H1 (cell line): ENCODE measurements at regions not wholly inside any gene's neighbourhood (a gene's known extent, or its start where the extent isn't known, plus 50 kb on each side); places are given as distances from the start of the nearest gene placed in this dataset.

Experiments used
- CTCF ChIA-PET: fragments of 300-600 bp; sonication (Branson Sonifier 250); formaldehyde crosslinking; loops from one replicate; lab custom pipeline; 2021; ENCODE audit not compliant: partially characterized antibody; lab: Charles Lee
- POLR2A ChIA-PET: fragments of 300-600 bp; sonication (Branson Sonifier 250); formaldehyde crosslinking; loops from one replicate; lab custom pipeline; 2021; ENCODE audit warnings: inconsistent platforms; ENCODE audit not compliant: partially characterized antibody; lab: Charles Lee
- DNase-seq, 2 experiments: peaks; one replicate each; pipeline versions ENCODE4 v3.0.0 to v3.0.0-alpha.2; 2010 to 2022; ENCODE audit warnings: low spot score in 2 of 2, low read depth in 1 of 2, mixed read lengths in 1 of 2
- FAIRE-seq: peaks from 2 replicates; lab custom pipeline; 2011; peaks lifted over from hg19 to GRCh38; lab: Jason Lieb, UNC
- H2AFZ ChIP-seq: 2 replicates; pipeline ENCODE4 v1.8.1; 2012; ENCODE audit warnings: low read length, inconsistent platforms
- H2AK5ac ChIP-seq: 2 replicates; pipeline ENCODE4 v1.6.1; 2013; ENCODE audit warnings: low read depth, low read length
- H2BK120ac ChIP-seq: replicated peaks from 2 replicates; pipeline ENCODE3; 2013; ENCODE audit warnings: low read depth, low read length, inconsistent platforms
- H2BK12ac ChIP-seq: 2 replicates; pipeline ENCODE4 v1.6.1; 2013; ENCODE audit warnings: low read depth, low read length
- H2BK15ac ChIP-seq: 2 replicates; pipeline ENCODE4 v1.6.1; 2013; ENCODE audit warnings: low read length
- H2BK20ac ChIP-seq: 2 replicates; pipeline ENCODE4 v1.6.1; 2013; ENCODE audit warnings: low read length
- H2BK5ac ChIP-seq: 2 replicates; pipeline ENCODE4 v1.6.1; 2013; ENCODE audit warnings: low read depth, low read length
- H3K14ac ChIP-seq: 2 replicates; pipeline ENCODE4 v1.6.1; 2013; ENCODE audit warnings: inconsistent platforms; ENCODE audit not compliant: insufficient read length
- H3K18ac ChIP-seq: 2 replicates; pipeline ENCODE4 v1.6.1; 2013; ENCODE audit warnings: low read length; ENCODE audit errors: extremely low read depth
- H3K23ac ChIP-seq: 2 replicates; pipeline ENCODE4 v1.6.1; 2013; ENCODE audit warnings: inconsistent platforms; ENCODE audit not compliant: insufficient read length
- H3K23me2 ChIP-seq: 2 replicates; pipeline ENCODE4 v1.6.1; 2013; ENCODE audit warnings: low read depth, low read length
- H3K27ac ChIP-seq: 2 replicates; pipeline ENCODE4 v1.6.1; 2011; ENCODE audit warnings: low read depth, low read length, inconsistent platforms
- H3K27me3 ChIP-seq, 4 experiments: replicated peaks in 1 of 4; 1 replicate in 1 of 4; 2 replicates in 3 of 4; pipeline versions ENCODE4 v1.6.1 to v1.8.1; 2011 to 2013; ENCODE audit warnings: low read length in 3 of 4, mild to moderate bottlenecking in 3 of 4, inconsistent platforms in 2 of 4, mixed read lengths in 2 of 4, moderate library complexity in 1 of 4; ENCODE audit not compliant: control insufficient read depth in 3 of 4, insufficient read depth in 3 of 4; ENCODE audit errors: extremely low read depth in 1 of 4
- H3K36me3 ChIP-seq, 4 experiments: 2 replicates each; pipeline versions ENCODE4 v1.6.1 to v1.8.1; 2011 to 2013; ENCODE audit warnings: mild to moderate bottlenecking in 4 of 4, low read length in 3 of 4, moderate library complexity in 2 of 4, control low read depth in 1 of 4, inconsistent platforms in 1 of 4; ENCODE audit not compliant: insufficient read depth in 4 of 4, control insufficient read depth in 2 of 4
- H3K4ac ChIP-seq: replicated peaks from 2 replicates; pipeline ENCODE3; 2013; ENCODE audit warnings: low read length, low read depth, mixed read lengths, inconsistent platforms; ENCODE audit not compliant: insufficient read length
- H3K4me1 ChIP-seq, 4 experiments: replicated peaks in 1 of 4; 1 replicate in 1 of 4; 2 replicates in 3 of 4; pipeline versions ENCODE4 v1.6.1 to v1.8.1; 2011 to 2013; ENCODE audit warnings: low read length in 3 of 4, inconsistent platforms in 2 of 4, mixed read lengths in 1 of 4; ENCODE audit not compliant: insufficient read depth in 4 of 4, control insufficient read depth in 3 of 4
- H3K4me2 ChIP-seq, 2 experiments: 2 replicates each; pipeline versions ENCODE4 v1.6.1 to v1.8.1; 2011 to 2013; ENCODE audit warnings: low read depth in 2 of 2, low read length in 2 of 2, control low read depth in 1 of 2, inconsistent platforms in 1 of 2, mild to moderate bottlenecking in 1 of 2; ENCODE audit not compliant: insufficient read depth in 1 of 2
- H3K4me3 ChIP-seq, 4 experiments: fragments of 200-600, 300-600 bp in 1 of 4; sonication (generic), shearing (Covaris generic), sonication (Bioruptor Twin) in 1 of 4; 2 replicates each; pipeline versions ENCODE4 v1.5.1 to v1.8.1; 2011 to 2016; ENCODE audit warnings: low read length in 4 of 4, low read depth in 3 of 4, control low read depth in 2 of 4, inconsistent platforms in 2 of 4, mild to moderate bottlenecking in 2 of 4, mixed read lengths in 1 of 4, moderate library complexity in 1 of 4; ENCODE audit not compliant: insufficient read depth in 2 of 4; ENCODE audit errors: extremely low read depth in 1 of 4
- H3K56ac ChIP-seq: replicated peaks from 2 replicates; pipeline ENCODE3; 2013; ENCODE audit warnings: low read depth, mild to moderate bottlenecking, mixed read lengths, low read length, inconsistent platforms; ENCODE audit not compliant: insufficient read length
- H3K79me1 ChIP-seq: 2 replicates; pipeline ENCODE4 v1.6.1; 2013; ENCODE audit warnings: low read depth, low read length, control low read depth
- H3K79me2 ChIP-seq, 2 experiments: 2 replicates each; pipeline versions ENCODE4 v1.6.1 to v1.8.1; 2012 to 2013; ENCODE audit warnings: low read length in 2 of 2, mild to moderate bottlenecking in 2 of 2, inconsistent platforms in 1 of 2; ENCODE audit not compliant: insufficient read depth in 2 of 2, control insufficient read depth in 1 of 2
- H3K9ac ChIP-seq, 4 experiments: replicated peaks in 1 of 4; 1 replicate in 1 of 4; 2 replicates in 3 of 4; pipeline versions ENCODE4 v1.6.1 to v1.8.1; 2011 to 2013; ENCODE audit warnings: low read depth in 3 of 4, low read length in 3 of 4, control low read depth in 2 of 4, mild to moderate bottlenecking in 2 of 4, moderate library complexity in 2 of 4, inconsistent platforms in 1 of 4; ENCODE audit errors: extremely low read depth in 1 of 4
- H3K9me3 ChIP-seq, 2 experiments: 2 replicates each; pipeline versions ENCODE4 v1.6.1 to v1.8.1; 2012 to 2013; ENCODE audit warnings: mild to moderate bottlenecking in 2 of 2, moderate library complexity in 2 of 2, control low read depth in 1 of 2, inconsistent platforms in 1 of 2, low read depth in 1 of 2, low read length in 1 of 2, mixed read lengths in 1 of 2; ENCODE audit not compliant: insufficient read depth in 2 of 2
- H4K20me1 ChIP-seq, 2 experiments: replicated peaks in 1 of 2; 2 replicates each; pipeline versions ENCODE3 to v1.8.1; 2011 to 2013; ENCODE audit warnings: inconsistent platforms in 2 of 2, low read length in 2 of 2, mild to moderate bottlenecking in 1 of 2; ENCODE audit not compliant: insufficient read depth in 2 of 2, control insufficient read depth in 1 of 2
- H4K5ac ChIP-seq: 2 replicates; pipeline ENCODE4 v1.6.1; 2013; ENCODE audit warnings: low read length, low read depth, mixed read lengths, inconsistent platforms; ENCODE audit not compliant: insufficient read length
- H4K8ac ChIP-seq: 2 replicates; pipeline ENCODE4 v1.8.0; 2013; ENCODE audit warnings: mild to moderate bottlenecking, moderate library complexity, low read length, inconsistent platforms; ENCODE audit not compliant: insufficient read depth; ENCODE audit errors: extremely low read depth
- H4K91ac ChIP-seq: replicated peaks from 2 replicates; pipeline ENCODE3; 2013; ENCODE audit warnings: low read length, mixed read lengths, inconsistent platforms; ENCODE audit not compliant: insufficient read length
- GTF2F1 ChIP-seq: IDR thresholded peaks from 2 replicates; pipeline ENCODE4 v1.6.1; 2012; ENCODE audit warnings: low read depth, low read length, improper control_type of control experiment, borderline replicate concordance
- KDM1A ChIP-seq: fragments of 200-600, 300-600 bp; sonication (generic); IDR thresholded peaks from 2 replicates; pipeline ENCODE4 v1.7.1; 2016; ENCODE audit warnings: mild to moderate bottlenecking, low read length, borderline replicate concordance
- POLR2A ChIP-seq, 2 experiments: IDR thresholded peaks; 1 replicate in 1 of 2; 2 replicates in 1 of 2; pipeline ENCODE4 v1.6.1; 2011; ENCODE audit warnings: low read depth in 2 of 2, low read length in 2 of 2, mild to moderate bottlenecking in 2 of 2; ENCODE audit errors: control extremely low read depth in 1 of 2
- RXRA ChIP-seq: IDR thresholded peaks from 2 replicates; pipeline ENCODE4 v1.6.1; 2011; ENCODE audit warnings: low read depth, mild to moderate bottlenecking, low read length, moderate library complexity; ENCODE audit not compliant: insufficient read depth
- SUZ12 ChIP-seq: fragments of 200-600 bp; sonication (generic); IDR thresholded peaks from 2 replicates; pipeline ENCODE4 v1.6.1; 2012; ENCODE audit warnings: mild to moderate bottlenecking, inconsistent platforms, low read length, moderate library complexity, mixed read lengths
- WGBS, 2 experiments: shearing (Covaris generic) in 1 of 2; methylation state at CpG; one replicate each; pipeline versions ENCODE4 v1.1.6 to v1.1.7; 2013 to 2015; ENCODE audit warnings: low lambda C conversion rate in 2 of 2, mixed read lengths in 2 of 2, inconsistent platforms in 1 of 2, low coverage in 1 of 2, missing lambda C conversion rate in 1 of 2; ENCODE audit not compliant: insufficient replicate concordance in 2 of 2, insufficient coverage in 1 of 2, insufficient read length in 1 of 2; ENCODE audit errors: extremely low coverage in 1 of 2, missing lambda C conversion rate in 1 of 2; 5-methylcytosine and 5-hydroxymethylcytosine counted together

DNA sequence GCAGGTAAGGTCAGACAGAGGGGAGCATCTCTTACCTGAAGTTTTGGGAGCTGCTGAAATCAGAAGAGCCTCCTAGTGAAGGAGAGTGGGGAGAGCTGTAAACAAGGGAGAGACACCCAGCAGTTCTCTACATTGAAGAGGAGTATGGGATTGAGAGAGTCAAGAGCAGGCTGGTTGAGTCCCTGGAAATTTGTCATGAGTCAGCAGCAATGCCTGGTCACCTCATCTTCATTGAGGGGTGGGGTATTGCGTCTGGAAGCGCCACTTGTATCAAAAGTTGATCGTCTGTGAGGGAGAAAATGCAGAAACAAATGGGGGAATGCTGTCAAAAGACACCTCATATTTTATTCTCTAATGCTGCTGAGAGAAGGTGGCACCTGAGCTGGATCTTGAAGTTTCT is 256.6 kb upstream of the CFAP20DC start:
- H2AK5ac ChIP-seq, result no peak overlapping the region
- POLR2A ChIA-PET, result no interaction called here
- H3K23me2 ChIP-seq, result no peaks in the 10 kb centered on the region; the same call in 1 of the 2 replicates
- H3K23ac ChIP-seq, result no peak overlapping the region
- H4K91ac ChIP-seq, result no peak overlapping the region
- CTCF ChIA-PET, result interaction anchor here (0.6 to 1.4 kb wide), 5 partner anchors 18 to 250 kb away, joined by 3 to 4 read pairs (median 3); no protein-coding TSS in a partner anchor
- no peak for FAIRE-seq
- H3K4me2 ChIP-seq, result no peak overlapping the region
- H3K18ac ChIP-seq, result no peak overlapping the region
- no peak overlapping the region for H2BK5ac ChIP-seq
- H2BK12ac ChIP-seq, result no peak overlapping the region
- H4K20me1 ChIP-seq, result no peaks in the 10 kb centered on the region
- TF ChIP-seq SUZ12 (no peak), RXRA (no peak), KDM1A (no peak), GTF2F1 (no peak), POLR2A (IDR thresholded peaks at IDR 0.05; ENCODE audit: control extremely low read depth in 1 of 2, low read depth in 2 of 2, low read length in 2 of 2) (no peak)
- TF ChIP-seq, all 59 proteins: peak for 0
- no peak overlapping the region for H3K14ac ChIP-seq
- no peak overlapping the region for H3K9ac ChIP-seq
- H3K4me1 ChIP-seq, result no peaks in the 10 kb centered on the region
- no peak overlapping the region for H3K27ac ChIP-seq
- no peaks in the 10 kb centered on the region for H3K79me2 ChIP-seq
- H2BK120ac ChIP-seq, result no peak overlapping the region
- H3K4ac ChIP-seq, result no peak overlapping the region
- no peak overlapping the region for H2BK15ac ChIP-seq
- DNase-seq, result no peak
- H4K5ac ChIP-seq, result no peak overlapping the region
- peak overlapping the region; percentile 29; the same call in 1 of the 2 replicates for H2AFZ ChIP-seq
- no peak overlapping the region for H2BK20ac ChIP-seq
- no peak overlapping the region for H3K56ac ChIP-seq
- H3K9me3 ChIP-seq, result no peaks in the 10 kb centered on the region
- no peak overlapping the region for H4K8ac ChIP-seq
- no peaks in the 10 kb centered on the region for H3K79me1 ChIP-seq
- no peak overlapping the region for H3K4me3 ChIP-seq
- no peaks in the 10 kb centered on the region for H3K27me3 ChIP-seq
- WGBS, 2 experiments, result 95% methylated on average over 3 of the region's 3 CpGs; no CpG with 5 or more reads in 1 of the 2 experiments
- H3K36me3 ChIP-seq, result no peaks in the 10 kb centered on the region
